ENCODE measurements at regions not wholly inside any gene's neighbourhood (a gene's known extent, or its start where the extent isn't known, plus 50 kb on each side); places are given as distances from the start of the nearest gene placed in this dataset.

GRCh38 chr10:61302124-61302523, 151.1 kb downstream of the TMEM26 start:
- H3K27ac Mint-ChIP-seq = no peak overlapping the region
- peaks cover 6% of the 10 kb centered on the region for H3K9me3 Mint-ChIP-seq
- no peaks in the 10 kb centered on the region for H3K4me1 Mint-ChIP-seq (ENCODE audit: low read depth)
- H3K36me3 Mint-ChIP-seq (ENCODE audit: low read depth) = no peaks in the 10 kb centered on the region
- peaks cover 31% of the 10 kb centered on the region for H3K27me3 Mint-ChIP-seq (ENCODE audit: low read depth)
- H3K4me3 Mint-ChIP-seq = no peak overlapping the region
- no peak for DNase-seq (ENCODE audit: low spot score)

- peaks cover 31% of the 10 kb centered on the region for H3K27me3 Mint-ChIP-seq (ENCODE audit: low read depth)
- H3K4me3 Mint-ChIP-seq = no peak overlapping the region
- no peaks in the 10 kb centered on the region for H3K4me1 Mint-ChIP-seq (ENCODE audit: low read depth)
- no peak for DNase-seq (ENCODE audit: low spot score)
- peaks cover 6% of the 10 kb centered on the region for H3K9me3 Mint-ChIP-seq
- H3K27ac Mint-ChIP-seq = no peak overlapping the region
- H3K36me3 Mint-ChIP-seq (ENCODE audit: low read depth) = no peaks in the 10 kb centered on the region
These were observed 151.6 kb downstream of the TMEM26 start for GRCh38 chr10:61301575-61301974.

DNA sequence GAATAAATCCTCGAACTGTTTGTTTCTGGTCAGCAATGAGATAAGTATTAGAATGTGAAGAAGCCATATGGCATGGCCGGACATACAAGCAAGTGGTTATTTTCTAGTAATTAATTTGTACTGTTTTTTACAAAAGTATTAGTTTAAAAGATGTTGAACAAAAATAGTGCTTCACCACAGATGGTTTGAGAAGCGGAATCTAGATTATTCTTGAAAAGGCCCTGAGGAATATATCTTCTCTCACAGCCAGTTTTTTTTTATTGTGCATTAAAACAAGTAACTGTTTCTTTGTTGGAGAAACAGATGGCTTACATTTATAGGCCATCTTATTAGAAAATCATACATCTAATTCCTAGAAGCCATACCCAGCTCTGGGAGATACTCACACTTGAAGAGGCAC, 153.3 kb downstream of the TMEM26 start:
- H3K27me3 Mint-ChIP-seq (ENCODE audit: low read depth) = peaks cover 25% of the 10 kb centered on the region
- no peak overlapping the region for H3K4me3 Mint-ChIP-seq
- H3K9me3 Mint-ChIP-seq = peaks cover 6% of the 10 kb centered on the region
- H3K36me3 Mint-ChIP-seq (ENCODE audit: low read depth) = no peaks in the 10 kb centered on the region
- DNase-seq (ENCODE audit: low spot score) = no peak
- no peaks in the 10 kb centered on the region for H3K4me1 Mint-ChIP-seq (ENCODE audit: low read depth)
- no peak overlapping the region for H3K27ac Mint-ChIP-seq

DNA sequence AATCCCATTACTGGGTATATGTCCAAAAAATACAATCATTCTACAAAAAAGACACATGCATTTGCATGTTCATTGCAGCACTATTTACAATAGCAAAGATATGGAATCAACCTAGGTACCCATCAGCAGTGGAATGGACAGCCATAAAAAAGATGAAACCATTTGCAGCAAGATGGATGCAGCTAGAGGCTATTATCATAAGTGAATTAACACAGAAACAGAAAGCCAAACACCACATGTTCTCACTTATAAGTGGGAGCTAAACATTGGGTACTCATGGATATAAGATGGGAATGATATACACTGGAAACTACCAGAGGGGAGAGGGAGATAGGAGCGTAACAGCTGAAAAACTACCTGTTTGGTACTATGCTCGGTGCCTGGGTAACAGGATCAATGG, 154.0 kb downstream of the TMEM26 start:
- H3K36me3 Mint-ChIP-seq (ENCODE audit: low read depth) = no peaks in the 10 kb centered on the region
- H3K27ac Mint-ChIP-seq = no peak overlapping the region
- H3K4me1 Mint-ChIP-seq (ENCODE audit: low read depth) = no peaks in the 10 kb centered on the region
- H3K9me3 Mint-ChIP-seq = peaks cover 6% of the 10 kb centered on the region
- DNase-seq (ENCODE audit: low spot score) = no peak
- peaks cover 28% of the 10 kb centered on the region for H3K27me3 Mint-ChIP-seq (ENCODE audit: low read depth)
- no peak overlapping the region for H3K4me3 Mint-ChIP-seq

- H3K9me3 Mint-ChIP-seq = peaks cover 6% of the 10 kb centered on the region
- H3K27me3 Mint-ChIP-seq (ENCODE audit: low read depth) = peaks cover 30% of the 10 kb centered on the region
- no peak for DNase-seq (ENCODE audit: low spot score)
- H3K27ac Mint-ChIP-seq = no peak overlapping the region
- no peak overlapping the region for H3K4me3 Mint-ChIP-seq
- H3K4me1 Mint-ChIP-seq (ENCODE audit: low read depth) = no peaks in the 10 kb centered on the region
- no peaks in the 10 kb centered on the region for H3K36me3 Mint-ChIP-seq (ENCODE audit: low read depth)
These were observed 155.0 kb downstream of the TMEM26 start for GRCh38 chr10:61298194-61298593.

- DNase-seq (ENCODE audit: low spot score) = no peak
- Mint-ChIP-seq H3K27me3 (ENCODE audit: low read depth) (peaks cover 42% of the 10 kb centered on the region), H3K36me3 (ENCODE audit: low read depth) (peaks cover 2% of the 10 kb centered on the region), H3K27ac (no peak overlapping the region), H3K9me3 (peaks cover 6% of the 10 kb centered on the region), H3K4me1 (ENCODE audit: low read depth) (no peaks in the 10 kb centered on the region), H3K4me3 (no peak overlapping the region)
These were observed 157.0 kb downstream of the TMEM26 start for GRCh38 chr10:61296161-61296560.

DNA sequence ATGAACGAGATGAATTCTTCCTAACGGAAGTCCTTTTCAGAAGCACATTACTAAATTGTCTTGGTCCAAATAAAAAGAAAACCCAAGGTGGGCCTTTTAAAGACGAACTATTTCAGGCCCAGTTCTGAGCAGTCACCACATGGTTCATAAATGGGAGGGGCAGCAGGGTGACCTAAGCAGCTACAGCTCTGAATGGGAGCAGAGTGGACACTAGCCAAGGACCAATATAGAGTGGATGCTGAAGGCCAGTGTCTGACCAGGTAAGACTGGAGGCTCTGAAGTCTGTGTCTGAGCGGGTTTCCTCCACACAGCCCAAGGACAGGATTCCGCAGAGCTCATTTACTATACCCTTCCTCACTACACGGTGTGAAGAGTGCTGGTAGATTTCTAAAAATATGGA, 159.1 kb downstream of the TMEM26 start:
- DNase-seq (ENCODE audit: low spot score) = no peak
- Mint-ChIP-seq H3K27ac (no peak overlapping the region), H3K9me3 (peaks cover 17% of the 10 kb centered on the region), H3K4me1 (ENCODE audit: low read depth) (no peaks in the 10 kb centered on the region), H3K36me3 (ENCODE audit: low read depth) (peaks cover 3% of the 10 kb centered on the region), H3K4me3 (no peak overlapping the region), H3K27me3 (ENCODE audit: low read depth) (peaks cover 46% of the 10 kb centered on the region)

DNA sequence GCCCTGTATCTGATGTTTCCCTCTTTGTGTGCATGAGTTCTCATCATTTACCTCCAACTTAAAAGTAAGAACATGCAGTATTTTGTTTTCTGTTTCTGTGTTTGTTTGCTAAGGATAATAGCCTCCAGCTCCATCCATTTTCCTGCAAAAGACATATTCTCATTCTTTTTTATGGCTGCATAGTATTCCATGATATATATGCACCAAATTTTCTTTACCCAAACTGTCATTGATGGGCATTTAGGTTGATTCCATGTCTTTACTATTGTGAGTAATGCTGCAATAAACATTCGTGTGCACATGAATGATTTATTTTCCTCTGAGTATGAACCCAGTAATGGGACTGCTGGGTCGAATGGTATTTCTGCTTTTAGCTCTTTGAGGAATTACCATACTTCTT, 163.4 kb downstream of the TMEM26 start:
- peaks cover 35% of the 10 kb centered on the region for H3K27me3 Mint-ChIP-seq (ENCODE audit: low read depth)
- H3K4me3 Mint-ChIP-seq = no peak overlapping the region
- no peak for DNase-seq (ENCODE audit: low spot score)
- H3K4me1 Mint-ChIP-seq (ENCODE audit: low read depth) = peaks cover 29% of the 10 kb centered on the region
- no peak overlapping the region for H3K27ac Mint-ChIP-seq
- peaks cover 34% of the 10 kb centered on the region for H3K9me3 Mint-ChIP-seq
- H3K36me3 Mint-ChIP-seq (ENCODE audit: low read depth) = peaks cover 11% of the 10 kb centered on the region

DNA sequence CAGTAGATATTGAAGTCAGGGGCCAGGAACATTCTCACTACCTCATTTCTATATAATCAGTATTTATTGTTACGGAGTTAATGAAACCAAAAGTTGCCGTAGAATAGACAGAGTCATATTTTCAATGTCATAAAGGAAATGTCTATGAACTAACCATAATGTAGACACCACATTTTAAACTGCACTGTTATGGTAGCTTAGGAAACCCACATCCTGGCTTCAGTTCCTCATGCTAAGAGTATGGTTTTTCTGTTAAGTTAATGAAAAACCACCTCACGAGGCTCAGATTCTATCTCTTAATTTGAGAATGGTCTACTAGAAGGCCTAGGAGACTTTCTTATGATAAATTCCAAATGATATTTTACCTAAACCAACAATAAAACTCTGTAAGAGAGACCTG, 166.5 kb downstream of the TMEM26 start:
- Mint-ChIP-seq H3K27me3 (ENCODE audit: low read depth) (peaks cover 17% of the 10 kb centered on the region), H3K9me3 (peaks cover 34% of the 10 kb centered on the region)

DNA sequence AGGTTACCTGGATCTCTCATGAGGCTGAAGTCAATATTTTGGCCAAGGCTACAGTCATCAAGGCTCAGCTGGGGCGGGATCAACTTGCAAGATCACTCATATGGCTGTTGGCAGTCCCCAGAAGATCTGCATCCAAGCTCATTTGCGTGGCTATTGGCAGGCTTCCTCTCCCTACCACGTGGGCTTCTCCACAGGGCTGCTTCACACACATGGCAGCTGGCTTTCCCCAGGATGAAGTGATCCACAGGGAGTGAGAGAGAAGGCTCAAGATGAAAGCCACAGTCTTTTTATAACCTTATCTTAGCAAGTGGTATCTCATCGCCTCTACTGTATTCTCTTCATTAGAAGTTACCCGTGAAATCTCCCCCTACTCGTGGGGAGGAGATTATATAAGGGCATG, 167.4 kb downstream of the TMEM26 start:
- H3K27me3 Mint-ChIP-seq (ENCODE audit: low read depth) = peaks cover 15% of the 10 kb centered on the region
- H3K9me3 Mint-ChIP-seq = peaks cover 34% of the 10 kb centered on the region
- H3K36me3 Mint-ChIP-seq (ENCODE audit: low read depth) = peaks cover 9% of the 10 kb centered on the region
- no peak for DNase-seq (ENCODE audit: low spot score)
- H3K4me1 Mint-ChIP-seq (ENCODE audit: low read depth) = peaks cover 43% of the 10 kb centered on the region
- H3K4me3 Mint-ChIP-seq = no peak overlapping the region
- no peak overlapping the region for H3K27ac Mint-ChIP-seq

More for the DNA sequence above, 166.5 kb downstream of the TMEM26 start:
- DNase-seq (ENCODE audit: low spot score) = peak; percentile 34
- Mint-ChIP-seq H3K36me3 (ENCODE audit: low read depth) (peaks cover 11% of the 10 kb centered on the region), H3K4me3 (peak overlapping the region; percentile 71), H3K4me1 (ENCODE audit: low read depth) (peaks cover 43% of the 10 kb centered on the region), H3K27ac (peak overlapping the region; percentile 82)

- Mint-ChIP-seq H3K4me1 (ENCODE audit: low read depth) (peaks cover 45% of the 10 kb centered on the region), H3K27ac (no peak overlapping the region), H3K27me3 (ENCODE audit: low read depth) (peaks cover 14% of the 10 kb centered on the region), H3K9me3 (peaks cover 24% of the 10 kb centered on the region), H3K4me3 (peak overlapping the region; percentile 9), H3K36me3 (ENCODE audit: low read depth) (peaks cover 8% of the 10 kb centered on the region)
- DNase-seq (ENCODE audit: low spot score) = no peak
These were observed 168.8 kb downstream of the TMEM26 start for GRCh38 chr10:61284222-61284890.

- Mint-ChIP-seq H3K27ac (no peak overlapping the region), H3K36me3 (ENCODE audit: low read depth) (peaks cover 6% of the 10 kb centered on the region), H3K27me3 (ENCODE audit: low read depth) (peaks cover 16% of the 10 kb centered on the region), H3K4me1 (ENCODE audit: low read depth) (peaks cover 46% of the 10 kb centered on the region), H3K4me3 (peak overlapping the region; percentile 9), H3K9me3 (peaks cover 19% of the 10 kb centered on the region)
- no peak for DNase-seq (ENCODE audit: low spot score)
These were observed 169.5 kb downstream of the TMEM26 start for GRCh38 chr10:61283481-61284221.

DNA sequence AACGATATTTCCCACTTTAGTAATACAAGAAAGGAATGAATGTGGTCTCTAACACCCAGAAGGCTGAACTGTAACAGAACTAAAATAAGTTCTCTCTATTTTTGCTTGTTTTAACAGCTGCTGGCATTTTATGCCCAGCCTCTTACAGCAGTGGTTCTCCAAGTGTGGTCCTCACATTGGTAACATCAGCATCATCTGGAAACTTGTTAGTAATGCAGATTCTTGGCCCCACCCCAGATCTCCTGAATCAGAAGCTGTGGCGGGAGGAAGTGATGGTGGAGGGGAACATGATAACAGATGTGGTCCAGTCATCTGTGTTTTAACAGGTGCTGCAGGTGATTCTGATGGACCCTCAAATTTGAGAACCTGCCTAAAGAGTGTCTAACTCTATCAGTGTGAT, 170.1 kb downstream of the TMEM26 start:
- H3K4me3 Mint-ChIP-seq = no peak overlapping the region
- DNase-seq (ENCODE audit: low spot score) = no peak
- peaks cover 43% of the 10 kb centered on the region for H3K4me1 Mint-ChIP-seq (ENCODE audit: low read depth)
- H3K27me3 Mint-ChIP-seq (ENCODE audit: low read depth) = peaks cover 15% of the 10 kb centered on the region
- peaks cover 5% of the 10 kb centered on the region for H3K36me3 Mint-ChIP-seq (ENCODE audit: low read depth)
- peaks cover 18% of the 10 kb centered on the region for H3K9me3 Mint-ChIP-seq
- H3K27ac Mint-ChIP-seq = no peak overlapping the region

- DNase-seq (ENCODE audit: low spot score) = no peak
These were observed 172.9 kb downstream of the TMEM26 start for GRCh38 chr10:61280303-61280702.

More at GRCh38 chr10:61280303-61280702, 172.9 kb downstream of the TMEM26 start:
- Mint-ChIP-seq H3K4me1 (ENCODE audit: low read depth) (peaks cover 19% of the 10 kb centered on the region), H3K27ac (no peak overlapping the region), H3K36me3 (ENCODE audit: low read depth) (no peaks in the 10 kb centered on the region), H3K4me3 (no peak overlapping the region), H3K9me3 (no peaks in the 10 kb centered on the region), H3K27me3 (ENCODE audit: low read depth) (peaks cover 32% of the 10 kb centered on the region)

Measured in T-helper 2 cell treated with Interferon-gamma antibody and Interleukin-4, amounts not matched to agents 5 μg/mL and 100 μg/mL, for 36 hours (primary cell).